Neural progenitor cell (in vitro differentiated cells): ENCODE measurements at regions not wholly inside any gene's neighbourhood (a gene's known extent, or its start where the extent isn't known, plus 50 kb on each side); places are given as distances from the start of the nearest gene placed in this dataset.

Experiments used
- DNase-seq: peaks from one replicate; pipeline ENCODE4 v3.0.0-alpha.2; 2016; ENCODE audit warnings: low spot score
- H2AFZ ChIP-seq: fragments of 200-600 bp; sonication (generic); replicated peaks from 2 replicates; pipeline ENCODE4 v1.6.1; 2016; ENCODE audit warnings: antibody characterized with exemption
- H3F3A ChIP-seq: fragments of 200-600 bp; sonication (generic); 2 replicates; pipeline ENCODE4 v1.6.1; 2016; ENCODE audit warnings: antibody characterized with exemption, low read depth
- H3K27ac ChIP-seq: fragments of 200-600 bp; sonication (generic); 2 replicates; pipeline ENCODE4 v1.5.1; 2016; ENCODE audit warnings: mild to moderate bottlenecking
- H3K27me3 ChIP-seq: fragments of 200-600 bp; sonication (generic); 2 replicates; pipeline ENCODE4 v1.6.1; 2016; ENCODE audit warnings: mild to moderate bottlenecking, moderate library complexity
- H3K36me3 ChIP-seq: fragments of 200-600 bp; sonication (generic); 2 replicates; pipeline ENCODE4 v1.5.1; 2016
- H3K4me1 ChIP-seq: fragments of 200-600 bp; sonication (generic); 2 replicates; pipeline ENCODE4 v1.6.1; 2016; ENCODE audit warnings: mixed run types
- H3K4me2 ChIP-seq: fragments of 200-600 bp; sonication (generic); 2 replicates; pipeline ENCODE4 v1.6.1; 2016
- H3K4me3 ChIP-seq: fragments of 200-600 bp; sonication (generic); 2 replicates; pipeline ENCODE4 v1.5.1; 2016
- H3K79me2 ChIP-seq: fragments of 200-600 bp; sonication (generic); 2 replicates; pipeline ENCODE4 v1.6.1; 2016; ENCODE audit warnings: low read depth
- H3K9ac ChIP-seq: fragments of 200-600 bp; sonication (generic); 2 replicates; pipeline ENCODE4 v1.6.1; 2016
- H3K9me3 ChIP-seq: fragments of 200-600 bp; sonication (generic); 2 replicates; pipeline ENCODE4 v1.5.1; 2016; ENCODE audit warnings: low read depth
- H4K20me1 ChIP-seq: fragments of 200-600 bp; sonication (generic); 2 replicates; pipeline ENCODE4 v1.6.1; 2016; ENCODE audit warnings: low read depth
- H3K27ac Mint-ChIP-seq: 3 replicates; pipeline ENCODE4 v1.8.0; 2021; ENCODE audit warnings: mixed read lengths
- H3K27me3 Mint-ChIP-seq: 2 replicates; pipeline ENCODE4 v1.8.0; 2022; ENCODE audit warnings: low read depth, mild to moderate bottlenecking, inconsistent platforms, moderate library complexity, mixed read lengths; ENCODE audit not compliant: insufficient read depth
- H3K36me3 Mint-ChIP-seq: 3 replicates; pipeline ENCODE4 v1.8.0; 2021; ENCODE audit warnings: mixed read lengths
- H3K4me1 Mint-ChIP-seq: 3 replicates; pipeline ENCODE4 v1.8.0; 2021; ENCODE audit warnings: mixed read lengths
- H3K4me3 Mint-ChIP-seq: 3 replicates; pipeline ENCODE4 v1.8.0; 2021; ENCODE audit warnings: mild to moderate bottlenecking, moderate library complexity, mixed read lengths
- H3K9me3 Mint-ChIP-seq: 3 replicates; pipeline ENCODE4 v1.8.0; 2020; ENCODE audit warnings: mixed read lengths
- EZH2 ChIP-seq: fragments of 200-600 bp; sonication (generic); IDR thresholded peaks from 2 replicates; pipeline ENCODE4 v1.6.1; 2017; ENCODE audit warnings: antibody characterized with exemption, mild to moderate bottlenecking, moderate library complexity
- EZH2phosphoT487 ChIP-seq: fragments of 200-600 bp; sonication (generic); IDR thresholded peaks from 2 replicates; pipeline ENCODE4 v1.6.1; 2017; ENCODE audit warnings: antibody characterized with exemption
- TF ChIP-seq, protein P1 (sequence below): fragments of 200-600 bp; sonication (generic); IDR thresholded peaks from 2 replicates; pipeline ENCODE4 v1.5.1; 2017; ENCODE audit warnings: antibody characterized with exemption, mild to moderate bottlenecking

GRCh38 chr10:118107541-118107940 is 60.8 kb upstream of the RAB11FIP2 start:
- Mint-ChIP-seq H3K4me3 (no peak overlapping the region), H3K36me3 (no peaks in the 10 kb centered on the region)
- no peaks in the 10 kb centered on the region for H3K27me3 ChIP-seq

DNA sequence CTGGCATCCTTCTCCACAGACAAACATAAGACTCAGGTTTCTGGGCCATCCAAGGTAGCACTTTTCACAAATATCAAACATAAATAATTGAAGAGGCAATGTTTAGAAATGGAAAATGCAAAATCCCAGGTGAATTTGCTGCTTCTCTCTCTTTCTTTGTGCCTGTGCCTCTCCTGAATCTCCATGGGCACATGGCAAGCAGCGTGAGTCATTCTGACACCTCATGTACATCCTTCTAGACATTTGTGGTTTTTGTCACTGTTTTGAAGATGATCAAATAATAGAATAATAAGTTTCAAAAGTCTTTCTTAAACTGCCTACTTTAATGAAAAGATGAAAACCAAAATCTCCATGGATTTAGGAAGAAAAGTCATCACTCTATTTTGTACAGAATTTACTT is 60.3 kb upstream of the RAB11FIP2 start:
- no peaks in the 10 kb centered on the region for H3K27me3 ChIP-seq
- no peak for DNase-seq
- Mint-ChIP-seq H3K4me3 (no peak overlapping the region), H3K27me3 (peaks cover 2% of the 10 kb centered on the region), H3K36me3 (no peaks in the 10 kb centered on the region), H3K9me3 (peaks cover 4% of the 10 kb centered on the region), H3K4me1 (peaks cover 28% of the 10 kb centered on the region), H3K27ac (no peak overlapping the region)
- peaks cover 30% of the 10 kb centered on the region for H3K4me1 ChIP-seq
- H2AFZ ChIP-seq: no peak overlapping the region
- H4K20me1 ChIP-seq: no peaks in the 10 kb centered on the region
- H3K36me3 ChIP-seq: no peaks in the 10 kb centered on the region
- H3K9ac ChIP-seq: no peak overlapping the region
- H3K4me2 ChIP-seq: no peak overlapping the region
- no peak overlapping the region for H3K4me3 ChIP-seq
- H3K27ac ChIP-seq: no peak overlapping the region
- TF ChIP-seq, protein P1, sequence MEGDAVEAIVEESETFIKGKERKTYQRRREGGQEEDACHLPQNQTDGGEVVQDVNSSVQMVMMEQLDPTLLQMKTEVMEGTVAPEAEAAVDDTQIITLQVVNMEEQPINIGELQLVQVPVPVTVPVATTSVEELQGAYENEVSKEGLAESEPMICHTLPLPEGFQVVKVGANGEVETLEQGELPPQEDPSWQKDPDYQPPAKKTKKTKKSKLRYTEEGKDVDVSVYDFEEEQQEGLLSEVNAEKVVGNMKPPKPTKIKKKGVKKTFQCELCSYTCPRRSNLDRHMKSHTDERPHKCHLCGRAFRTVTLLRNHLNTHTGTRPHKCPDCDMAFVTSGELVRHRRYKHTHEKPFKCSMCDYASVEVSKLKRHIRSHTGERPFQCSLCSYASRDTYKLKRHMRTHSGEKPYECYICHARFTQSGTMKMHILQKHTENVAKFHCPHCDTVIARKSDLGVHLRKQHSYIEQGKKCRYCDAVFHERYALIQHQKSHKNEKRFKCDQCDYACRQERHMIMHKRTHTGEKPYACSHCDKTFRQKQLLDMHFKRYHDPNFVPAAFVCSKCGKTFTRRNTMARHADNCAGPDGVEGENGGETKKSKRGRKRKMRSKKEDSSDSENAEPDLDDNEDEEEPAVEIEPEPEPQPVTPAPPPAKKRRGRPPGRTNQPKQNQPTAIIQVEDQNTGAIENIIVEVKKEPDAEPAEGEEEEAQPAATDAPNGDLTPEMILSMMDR: no peak
- no peak for TF ChIP-seq EZH2
- no peak for TF ChIP-seq EZH2phosphoT487
- H3F3A ChIP-seq: peaks cover 31% of the 10 kb centered on the region
- no peaks in the 10 kb centered on the region for H3K79me2 ChIP-seq
- no peaks in the 10 kb centered on the region for H3K9me3 ChIP-seq

More at GRCh38 chr10:118107541-118107940, 60.8 kb upstream of the RAB11FIP2 start:
- no peak overlapping the region for H3K4me3 ChIP-seq
- Mint-ChIP-seq H3K27me3 (peaks cover 2% of the 10 kb centered on the region), H3K27ac (no peak overlapping the region), H3K4me1 (peaks cover 28% of the 10 kb centered on the region), H3K9me3 (peaks cover 4% of the 10 kb centered on the region)
- H3F3A ChIP-seq: peaks cover 35% of the 10 kb centered on the region
- TF ChIP-seq EZH2phosphoT487 (no peak), EZH2 (no peak)
- TF ChIP-seq, protein P1: no peak
- H3K27ac ChIP-seq: no peak overlapping the region
- no peaks in the 10 kb centered on the region for H4K20me1 ChIP-seq
- no peaks in the 10 kb centered on the region for H3K79me2 ChIP-seq
- no peaks in the 10 kb centered on the region for H3K36me3 ChIP-seq
- H3K4me2 ChIP-seq: peak overlapping the region; percentile 55
- no peak overlapping the region for H2AFZ ChIP-seq
- H3K4me1 ChIP-seq: peaks cover 30% of the 10 kb centered on the region
- H3K9me3 ChIP-seq: no peaks in the 10 kb centered on the region
- no peak overlapping the region for H3K9ac ChIP-seq
- DNase-seq: no peak

GRCh38 chr10:118106426-118106825 is 59.7 kb upstream of the RAB11FIP2 start:
- Mint-ChIP-seq H3K9me3 (peaks cover 4% of the 10 kb centered on the region), H3K36me3 (no peaks in the 10 kb centered on the region), H3K4me3 (no peak overlapping the region), H3K27ac (no peak overlapping the region), H3K27me3 (peaks cover 2% of the 10 kb centered on the region), H3K4me1 (peaks cover 28% of the 10 kb centered on the region)
- DNase-seq: peak; percentile 43
- Histone ChIP-seq H3F3A (peaks cover 26% of the 10 kb centered on the region), H3K4me3 (no peak overlapping the region), H3K79me2 (no peaks in the 10 kb centered on the region), H3K4me1 (peaks cover 30% of the 10 kb centered on the region), H4K20me1 (no peaks in the 10 kb centered on the region), H2AFZ (no peak overlapping the region), H3K9me3 (no peaks in the 10 kb centered on the region), H3K36me3 (no peaks in the 10 kb centered on the region), H3K9ac (no peak overlapping the region), H3K27ac (no peak overlapping the region), H3K4me2 (no peak overlapping the region), H3K27me3 (no peaks in the 10 kb centered on the region)
- TF ChIP-seq, protein P1: peak; percentile 41
- TF ChIP-seq EZH2: no peak
